ENCODE measurements at regions not wholly inside any gene's neighbourhood (a gene's known extent, or its start where the extent isn't known, plus 50 kb on each side); places are given as distances from the start of the nearest gene placed in this dataset.

GRCh38 chr1:213759359-213760181, 228.2 kb upstream of the PROX1 start:
- no peak for DNase-seq (ENCODE audit: low read depth)
- no peak overlapping the region for H3K4me3 ChIP-seq (ENCODE audit: low read depth, low read length)
- TF ChIP-seq, protein P1, sequence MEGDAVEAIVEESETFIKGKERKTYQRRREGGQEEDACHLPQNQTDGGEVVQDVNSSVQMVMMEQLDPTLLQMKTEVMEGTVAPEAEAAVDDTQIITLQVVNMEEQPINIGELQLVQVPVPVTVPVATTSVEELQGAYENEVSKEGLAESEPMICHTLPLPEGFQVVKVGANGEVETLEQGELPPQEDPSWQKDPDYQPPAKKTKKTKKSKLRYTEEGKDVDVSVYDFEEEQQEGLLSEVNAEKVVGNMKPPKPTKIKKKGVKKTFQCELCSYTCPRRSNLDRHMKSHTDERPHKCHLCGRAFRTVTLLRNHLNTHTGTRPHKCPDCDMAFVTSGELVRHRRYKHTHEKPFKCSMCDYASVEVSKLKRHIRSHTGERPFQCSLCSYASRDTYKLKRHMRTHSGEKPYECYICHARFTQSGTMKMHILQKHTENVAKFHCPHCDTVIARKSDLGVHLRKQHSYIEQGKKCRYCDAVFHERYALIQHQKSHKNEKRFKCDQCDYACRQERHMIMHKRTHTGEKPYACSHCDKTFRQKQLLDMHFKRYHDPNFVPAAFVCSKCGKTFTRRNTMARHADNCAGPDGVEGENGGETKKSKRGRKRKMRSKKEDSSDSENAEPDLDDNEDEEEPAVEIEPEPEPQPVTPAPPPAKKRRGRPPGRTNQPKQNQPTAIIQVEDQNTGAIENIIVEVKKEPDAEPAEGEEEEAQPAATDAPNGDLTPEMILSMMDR (IDR thresholded peaks at IDR 0.05; ENCODE audit: insufficient read depth, low read depth, low read length) = no peak

DNA sequence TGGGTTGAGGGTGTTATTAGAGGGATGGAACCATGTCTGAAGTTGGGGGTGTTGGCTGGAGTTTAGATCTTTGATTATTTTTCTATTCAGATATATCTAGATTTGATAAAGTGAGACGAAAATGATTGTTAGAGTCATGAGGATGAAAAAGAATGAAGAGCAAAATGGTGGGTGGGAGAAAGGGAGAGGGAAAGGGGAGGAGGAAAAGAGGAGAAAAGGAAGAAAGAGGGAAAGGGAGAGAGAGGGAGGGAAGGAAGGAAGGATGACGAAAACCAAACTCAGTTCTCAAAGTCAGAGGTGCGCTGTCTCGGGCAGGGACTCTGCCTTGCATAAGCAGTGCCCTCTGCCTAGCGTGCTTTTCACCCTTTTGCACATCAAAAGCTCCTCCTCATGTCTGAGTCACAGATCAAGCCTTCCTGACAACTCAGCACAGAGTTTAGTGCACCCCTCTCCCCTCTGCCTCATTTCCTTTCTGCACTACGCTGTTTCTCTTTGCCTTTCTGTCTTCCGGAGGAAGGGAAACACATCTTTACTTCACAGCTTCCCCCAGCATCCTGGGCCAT, 225.8 kb upstream of the PROX1 start:
- TF ChIP-seq, protein P1 (IDR thresholded peaks at IDR 0.05; ENCODE audit: insufficient read depth, low read depth, low read length) = no peak
- H3K4me3 ChIP-seq (ENCODE audit: low read depth, low read length) = no peak overlapping the region
- no peak for DNase-seq (ENCODE audit: low read depth)

DNA sequence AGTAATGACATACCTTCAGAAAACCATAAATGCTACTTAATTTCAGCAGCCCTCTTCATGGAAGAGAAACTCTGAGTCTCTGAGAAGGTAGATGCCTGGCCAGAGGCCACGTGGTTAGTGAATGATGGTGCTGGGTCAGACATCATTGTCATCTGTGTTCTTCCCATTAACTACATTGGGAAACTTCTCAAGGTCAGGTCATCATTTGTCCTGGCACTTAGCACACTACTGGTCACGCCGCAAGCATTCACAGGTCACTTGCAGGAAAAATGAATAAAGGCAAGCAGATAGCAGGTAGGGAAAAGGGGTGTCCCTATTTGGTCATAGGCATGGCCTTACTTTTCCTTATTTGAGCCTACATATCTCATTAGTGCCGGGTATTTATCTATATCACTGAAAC, 220.1 kb upstream of the PROX1 start:
- TF ChIP-seq, protein P1 (IDR thresholded peaks at IDR 0.05; ENCODE audit: insufficient read depth, low read depth, low read length) = no peak
- no peak for DNase-seq (ENCODE audit: low read depth)

DNA sequence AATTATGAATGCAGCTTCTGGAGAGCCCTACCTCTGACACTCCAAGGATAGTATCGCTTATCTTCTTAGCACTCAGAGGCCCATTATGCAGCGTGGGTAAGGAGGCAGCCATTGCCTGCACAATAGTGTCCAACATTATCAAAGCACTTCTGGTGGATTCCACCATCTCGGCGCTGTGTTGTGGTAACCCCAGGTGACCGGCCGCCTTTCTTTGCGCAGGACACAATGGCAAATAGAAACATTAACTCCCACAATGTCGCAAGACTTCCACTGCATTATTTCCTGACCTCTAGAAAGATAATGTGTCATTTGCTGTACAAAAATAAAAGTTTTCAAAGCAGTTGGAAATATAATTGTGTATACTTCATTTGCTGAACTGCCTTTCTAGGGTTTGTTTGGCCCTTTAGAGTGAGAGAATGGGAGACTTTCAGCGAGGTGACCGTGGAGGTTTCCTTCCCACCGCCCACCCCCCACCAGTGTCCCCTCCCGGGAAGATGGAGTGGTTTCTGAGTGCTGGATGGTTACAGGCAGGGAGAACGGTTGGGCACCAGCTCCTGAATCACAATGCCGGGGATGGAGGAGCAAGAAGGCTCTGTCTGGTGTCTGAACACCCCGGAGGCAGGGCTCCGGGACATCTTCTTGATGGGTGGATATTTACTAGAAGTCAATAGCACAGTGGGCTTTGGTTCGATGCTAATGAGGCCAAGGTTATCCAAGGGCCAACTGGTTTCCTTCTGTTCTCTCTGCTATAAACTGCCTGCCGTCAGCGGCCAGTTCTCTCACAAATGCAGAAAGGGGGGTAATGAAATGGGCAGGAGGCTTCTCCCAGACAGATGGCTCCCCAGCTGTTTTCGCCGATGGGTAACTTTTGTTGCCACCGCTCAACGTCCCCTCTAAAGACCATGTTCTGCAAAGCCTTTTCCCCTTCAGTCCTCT, 215.4 kb upstream of the PROX1 start:
- no peak for DNase-seq (ENCODE audit: low read depth)
- TF ChIP-seq, protein P1 (IDR thresholded peaks at IDR 0.05; ENCODE audit: insufficient read depth, low read depth, low read length) = no peak
- H3K4me3 ChIP-seq (ENCODE audit: low read depth, low read length) = no peak overlapping the region

More for the DNA sequence above, 220.1 kb upstream of the PROX1 start:
- no peak overlapping the region for H3K4me3 ChIP-seq (ENCODE audit: low read depth, low read length)

- TF ChIP-seq, protein P1 (IDR thresholded peaks at IDR 0.05; ENCODE audit: insufficient read depth, low read depth, low read length) = no peak
- no peak overlapping the region for H3K4me3 ChIP-seq (ENCODE audit: low read depth, low read length)
- no peak for DNase-seq (ENCODE audit: low read depth)
Measured at GRCh38 chr1:213773975-213774374, 213.8 kb upstream of the PROX1 start.

- H3K4me3 ChIP-seq (ENCODE audit: low read depth, low read length) = no peak overlapping the region
- TF ChIP-seq, protein P1 (IDR thresholded peaks at IDR 0.05; ENCODE audit: insufficient read depth, low read depth, low read length) = no peak
- no peak for DNase-seq (ENCODE audit: low read depth)
Measured at GRCh38 chr1:213776969-213777368, 210.8 kb upstream of the PROX1 start.
